HEK293 (cell line): ENCODE measurements at regions not wholly inside any gene's neighbourhood (a gene's known extent, or its start where the extent isn't known, plus 50 kb on each side); places are given as distances from the start of the nearest gene placed in this dataset.

ENCODE experiments used
- CTCF ChIP-seq: fragments of 450-650 bp; formaldehyde crosslinking; IDR thresholded peaks from 2 replicates; pipeline ENCODE4 v1.5.1; 2016; ENCODE audit warnings: missing biosample characterization, missing genetic modification characterization
- ZNF549 ChIP-seq: fragments of 450-650 bp; IDR thresholded peaks from 2 replicates; pipeline ENCODE4 v1.5.1; 2018; ENCODE audit warnings: missing biosample characterization, missing genetic modification characterization, mild to moderate bottlenecking, inconsistent platforms, moderate library complexity
- ZXDB ChIP-seq: fragments of 450-650 bp; formaldehyde crosslinking; IDR thresholded peaks from 2 replicates; pipeline ENCODE4 v1.5.1; 2016; ENCODE audit warnings: missing biosample characterization, missing genetic modification characterization

DNA sequence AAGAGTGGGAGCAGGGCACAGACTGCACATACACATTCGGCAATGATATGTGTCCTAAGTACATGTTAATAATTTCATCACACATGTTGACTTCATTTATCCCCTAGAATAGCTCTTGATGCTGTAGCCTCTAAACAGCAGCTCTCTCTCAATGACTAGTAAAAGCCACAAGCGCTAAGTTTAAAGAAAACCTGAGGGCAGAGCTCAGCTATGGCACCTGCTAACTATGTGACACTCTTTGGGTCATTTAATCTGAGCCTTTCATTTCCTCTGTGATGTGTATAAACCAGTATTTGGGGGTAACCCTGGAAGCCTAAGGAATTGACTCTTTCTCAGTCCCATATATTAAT is 140.6 kb upstream of the MOCS2 start:
- TF ChIP-seq CTCF (tag by site-specific recombination) (no peak), ZNF549 (no peak), ZXDB (no peak)
